ENCODE measurements at regions not wholly inside any gene's neighbourhood (a gene's known extent, or its start where the extent isn't known, plus 50 kb on each side); places are given as distances from the start of the nearest gene placed in this dataset.

DNA sequence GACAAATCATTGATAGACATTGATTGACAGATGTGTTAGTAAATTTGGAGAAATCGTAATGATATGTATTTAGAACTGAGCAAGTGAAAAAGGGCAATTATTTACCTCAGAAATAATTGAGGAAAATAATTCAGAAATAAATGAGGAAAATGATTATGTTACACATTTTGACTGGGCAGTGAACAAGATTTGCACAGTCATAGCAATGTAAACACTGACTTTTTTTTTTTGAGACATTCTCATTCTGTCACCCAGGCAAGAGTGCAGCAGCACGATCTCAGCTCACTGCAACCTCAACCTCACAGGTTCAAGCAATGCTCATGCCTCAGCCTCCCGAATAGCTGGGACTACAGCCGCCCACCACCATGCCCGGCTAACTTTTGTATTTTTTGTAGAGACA, 211.7 kb downstream of the SP3 start:
- TF ChIP-seq, protein P1, sequence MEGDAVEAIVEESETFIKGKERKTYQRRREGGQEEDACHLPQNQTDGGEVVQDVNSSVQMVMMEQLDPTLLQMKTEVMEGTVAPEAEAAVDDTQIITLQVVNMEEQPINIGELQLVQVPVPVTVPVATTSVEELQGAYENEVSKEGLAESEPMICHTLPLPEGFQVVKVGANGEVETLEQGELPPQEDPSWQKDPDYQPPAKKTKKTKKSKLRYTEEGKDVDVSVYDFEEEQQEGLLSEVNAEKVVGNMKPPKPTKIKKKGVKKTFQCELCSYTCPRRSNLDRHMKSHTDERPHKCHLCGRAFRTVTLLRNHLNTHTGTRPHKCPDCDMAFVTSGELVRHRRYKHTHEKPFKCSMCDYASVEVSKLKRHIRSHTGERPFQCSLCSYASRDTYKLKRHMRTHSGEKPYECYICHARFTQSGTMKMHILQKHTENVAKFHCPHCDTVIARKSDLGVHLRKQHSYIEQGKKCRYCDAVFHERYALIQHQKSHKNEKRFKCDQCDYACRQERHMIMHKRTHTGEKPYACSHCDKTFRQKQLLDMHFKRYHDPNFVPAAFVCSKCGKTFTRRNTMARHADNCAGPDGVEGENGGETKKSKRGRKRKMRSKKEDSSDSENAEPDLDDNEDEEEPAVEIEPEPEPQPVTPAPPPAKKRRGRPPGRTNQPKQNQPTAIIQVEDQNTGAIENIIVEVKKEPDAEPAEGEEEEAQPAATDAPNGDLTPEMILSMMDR (IDR thresholded peaks at IDR 0.05 in 8 of 11, conservative IDR thresholded peaks at IDR 0.05 in 3 of 11), result no peak
- no peak for TF ChIP-seq POLR2AphosphoS5 (IDR thresholded peaks at IDR 0.05)
